ENCODE measurements at regions not wholly inside any gene's neighbourhood (a gene's known extent, or its start where the extent isn't known, plus 50 kb on each side); places are given as distances from the start of the nearest gene placed in this dataset.

GRCh38 chr22:48632646-48633246, 1194.9 kb downstream of the BRD1 start (continued):
- no peak for TF ChIP-seq STAT1 (IDR thresholded peaks at IDR 0.05; ENCODE audit: unreplicated experiment)
- TF ChIP-seq ETS1 (IDR thresholded peaks at IDR 0.05), result no peak
- no peak for TF ChIP-seq EZH2 (IDR thresholded peaks at IDR 0.05; ENCODE audit: low read depth, unreplicated experiment)
- no peak for TF ChIP-seq POLR2AphosphoS5 (IDR thresholded peaks at IDR 0.05; ENCODE audit: low read depth)
- no peak for TF ChIP-seq ZNF114 (CRISPR knock-in tag; IDR thresholded peaks at IDR 0.05)
- TF ChIP-seq REST (IDR thresholded peaks at IDR 0.05; ENCODE audit: unreplicated experiment), result no peak
- no peak for TF ChIP-seq NANOG (IDR thresholded peaks at IDR 0.05; ENCODE audit: borderline replicate concordance)
- no peak for TF ChIP-seq ZNF331 (CRISPR knock-in tag; IDR thresholded peaks at IDR 0.05; ENCODE audit: low read depth)

GRCh38 chr22:48631288-48631863, 1196.3 kb downstream of the BRD1 start:
- no peaks in the 10 kb centered on the region for H3K9me3 Mint-ChIP-seq
- no peaks in the 10 kb centered on the region for H3K79me2 ChIP-seq (replicated peaks; ENCODE audit: insufficient read depth)
- no peak for ATAC-seq
- no peak overlapping the region for H3K4me3 ChIP-seq
- no peaks in the 10 kb centered on the region for H3F3A ChIP-seq (replicated peaks; ENCODE audit: low read depth)
- peaks cover 3% of the 10 kb centered on the region for H3K27me3 Mint-ChIP-seq (ENCODE audit: insufficient read depth, low read depth, poor library complexity)
- H3K4me2 ChIP-seq, result no peak overlapping the region
- peak overlapping the region; percentile 15; the same call in 1 of the 2 replicates for H3K27ac Mint-ChIP-seq
- H3K36me3 Mint-ChIP-seq (ENCODE audit: low read depth), result no peaks in the 10 kb centered on the region
- H3K27me3 ChIP-seq (ENCODE audit: insufficient read depth), result no peaks in the 10 kb centered on the region
- no peak for DNase-seq (ENCODE audit: low spot score)
- no peak overlapping the region for H2AFZ ChIP-seq
- peaks cover 28% of the 10 kb centered on the region for H3K4me1 Mint-ChIP-seq
- H4K20me1 ChIP-seq (replicated peaks; ENCODE audit: insufficient read depth), result no peaks in the 10 kb centered on the region
- TF ChIP-seq ETS1 (IDR thresholded peaks at IDR 0.05) (no peak), JUNB (IDR thresholded peaks at IDR 0.05; ENCODE audit: unreplicated experiment) (no peak), POLR2AphosphoS5 (IDR thresholded peaks at IDR 0.05; ENCODE audit: low read depth) (no peak), REST (IDR thresholded peaks at IDR 0.05; ENCODE audit: unreplicated experiment) (no peak), NANOG (IDR thresholded peaks at IDR 0.05; ENCODE audit: borderline replicate concordance) (no peak), EZH2phosphoT487 (IDR thresholded peaks at IDR 0.05; ENCODE audit: unreplicated experiment) (no peak), CREB1 (CRISPR knock-in tag; IDR thresholded peaks at IDR 0.05; ENCODE audit: low read depth) (no peak), ZNF331 (CRISPR knock-in tag; IDR thresholded peaks at IDR 0.05; ENCODE audit: low read depth) (no peak), ZNF114 (CRISPR knock-in tag; IDR thresholded peaks at IDR 0.05) (no peak), EZH2 (IDR thresholded peaks at IDR 0.05; ENCODE audit: low read depth, unreplicated experiment) (no peak)
- H3K36me3 ChIP-seq (ENCODE audit: insufficient read depth), result no peaks in the 10 kb centered on the region
- no peak overlapping the region for H3K27ac ChIP-seq (ENCODE audit: low read depth)
- no peaks in the 10 kb centered on the region for H3K9me2 ChIP-seq (ENCODE audit: insufficient read depth)
- H3K4me1 ChIP-seq (ENCODE audit: insufficient read depth), result no peaks in the 10 kb centered on the region
- H3K4me3 Mint-ChIP-seq, result no peak overlapping the region

Measured in GM23338 (cell line).